ENCODE measurements at regions not wholly inside any gene's neighbourhood (a gene's known extent, or its start where the extent isn't known, plus 50 kb on each side); places are given as distances from the start of the nearest gene placed in this dataset.

- TF ChIP-seq SUZ12 (IDR thresholded peaks at IDR 0.05) (no peak), FOXK2 (IDR thresholded peaks at IDR 0.05) (no peak), ZNF384 (IDR thresholded peaks at IDR 0.05) (no peak), SP1 (IDR thresholded peaks at IDR 0.05) (no peak), BHLHE40 (IDR thresholded peaks at IDR 0.05; ENCODE audit: borderline replicate concordance) (no peak), FOXM1 (IDR thresholded peaks at IDR 0.05; ENCODE audit: borderline replicate concordance) (no peak)
Observed at GRCh38 chr11:112361396-112361795, 100.7 kb upstream of the PLET1 start.
